Keratinocyte (primary cell): ENCODE measurements at regions not wholly inside any gene's neighbourhood (a gene's known extent, or its start where the extent isn't known, plus 50 kb on each side); places are given as distances from the start of the nearest gene placed in this dataset.

ENCODE experiments used
- DNase-seq: peaks from one replicate; pipeline ENCODE4 v3.0.0-alpha.2; 2011; ENCODE audit warnings: low read depth, missing footprints, low spot score
- FAIRE-seq: peaks from 2 replicates; lab custom pipeline; 2011; peaks lifted over from hg19 to GRCh38; lab: Jason Lieb, UNC
- H2AFZ ChIP-seq: 2 replicates; pipeline ENCODE4 v1.6.0; 2012; ENCODE audit warnings: low read length, control low read depth, inconsistent platforms; ENCODE audit not compliant: control insufficient read depth
- H3K27ac ChIP-seq: 2 replicates; pipeline ENCODE4 v1.5.1; 2011; ENCODE audit warnings: low read length; ENCODE audit not compliant: control insufficient read depth, insufficient read depth
- H3K27me3 ChIP-seq: 3 replicates; pipeline ENCODE4 v1.6.0; 2011; ENCODE audit warnings: low read length; ENCODE audit not compliant: control insufficient read depth, insufficient read depth; ENCODE audit errors: extremely low read depth
- H3K36me3 ChIP-seq, 2 experiments: 2 replicates in 1 of 2; 3 replicates in 1 of 2; pipeline ENCODE4 v1.5.1; 2011; ENCODE audit warnings: low read length in 2 of 2, mild to moderate bottlenecking in 1 of 2; ENCODE audit not compliant: control insufficient read depth in 2 of 2, insufficient read depth in 2 of 2; ENCODE audit errors: extremely low read depth in 1 of 2
- H3K4me1 ChIP-seq: 3 replicates; pipeline ENCODE4 v1.5.1; 2011; ENCODE audit warnings: low read length; ENCODE audit not compliant: control insufficient read depth, insufficient read depth; ENCODE audit errors: extremely low read depth
- H3K4me2 ChIP-seq: 3 replicates; pipeline ENCODE4 v1.6.0; 2011; ENCODE audit warnings: low read depth, low read length; ENCODE audit not compliant: control insufficient read depth, insufficient read depth; ENCODE audit errors: extremely low read depth
- H3K4me3 ChIP-seq, 3 experiments: fragments of 200-600 bp in 1 of 3; sonication (generic) in 1 of 3; 2 replicates in 2 of 3; 3 replicates in 1 of 3; pipeline ENCODE4 v1.5.1; 2011 to 2016; ENCODE audit warnings: low read length in 3 of 3, mild to moderate bottlenecking in 3 of 3, control low read depth in 2 of 3, inconsistent platforms in 1 of 3, low read depth in 1 of 3, mixed read lengths in 1 of 3, mixed run types in 1 of 3, moderate library complexity in 1 of 3; ENCODE audit not compliant: control insufficient read depth in 2 of 3, insufficient read depth in 2 of 3; ENCODE audit errors: extremely low read depth in 1 of 3
- H3K79me2 ChIP-seq: 2 replicates; pipeline ENCODE4 v1.6.0; 2012; ENCODE audit warnings: low read length; ENCODE audit not compliant: control insufficient read depth, insufficient read depth
- H3K9ac ChIP-seq: 3 replicates; pipeline ENCODE4 v1.6.0; 2011; ENCODE audit warnings: low read length; ENCODE audit not compliant: control insufficient read depth, insufficient read depth; ENCODE audit errors: extremely low read depth
- H3K9me1 ChIP-seq: 3 replicates; pipeline ENCODE4 v1.6.0; 2011; ENCODE audit warnings: low read length; ENCODE audit not compliant: control insufficient read depth, insufficient read depth; ENCODE audit errors: extremely low read depth
- H3K9me3 ChIP-seq: 2 replicates; pipeline ENCODE4 v1.5.1; 2012; ENCODE audit warnings: low read depth, low read length; ENCODE audit not compliant: control insufficient read depth
- H4K20me1 ChIP-seq: 3 replicates; pipeline ENCODE4 v1.6.0; 2011; ENCODE audit warnings: low read length; ENCODE audit not compliant: control insufficient read depth, insufficient read depth; ENCODE audit errors: extremely low read depth
- CTCF ChIP-seq, 3 experiments: IDR thresholded peaks in 1 of 3; conservative IDR thresholded peaks in 1 of 3; optimal IDR thresholded peaks in 1 of 3; 2 replicates in 2 of 3; 3 replicates in 1 of 3; pipeline versions ENCODE3 to v1.5.1; 2011; ENCODE audit warnings: low read length in 3 of 3, mild to moderate bottlenecking in 3 of 3, moderate library complexity in 2 of 3, control low read depth in 1 of 3, inconsistent platforms in 1 of 3; ENCODE audit not compliant: insufficient read depth in 2 of 3; ENCODE audit errors: extremely low read depth in 1 of 3
- EZH2 ChIP-seq: IDR thresholded peaks from one replicate; pipeline ENCODE4 v1.6.1; 2012; ENCODE audit warnings: inconsistent platforms, mild to moderate bottlenecking, low read length, moderate library complexity
- dilution Hi-C: fragments of 300-500 bp; cut with MboI; formaldehyde crosslinking; loops from one replicate; pipeline ENCODE4 v1.7.0; 2020; ENCODE audit warnings: low sequenced_read_pairs; ENCODE audit not compliant: extremely low pct_ligation_motif_present

GRCh38 chr7:25333296-25333928 is 105.1 kb upstream of the NPVF start:
- no peak overlapping the region for H3K9ac ChIP-seq
- H3K4me3 ChIP-seq, result no peak overlapping the region
- H3K4me2 ChIP-seq, result no peak overlapping the region
- no peak overlapping the region for H2AFZ ChIP-seq
- no peak overlapping the region for H3K27ac ChIP-seq
- TF ChIP-seq CTCF (optimal IDR thresholded peaks at IDR 0.05 in 1 of 3, IDR thresholded peaks at IDR 0.05 in 1 of 3, conservative IDR thresholded peaks at IDR 0.05 in 1 of 3; ENCODE audit: extremely low read depth in 1 of 3, insufficient read depth in 2 of 3, low read length in 3 of 3) (no peak), EZH2 (no peak)
- no peak for FAIRE-seq
- no peaks in the 10 kb centered on the region for H3K9me3 ChIP-seq
- H4K20me1 ChIP-seq, result no peaks in the 10 kb centered on the region
- H3K36me3 ChIP-seq, result no peaks in the 10 kb centered on the region
- no peaks in the 10 kb centered on the region for H3K9me1 ChIP-seq
- no peaks in the 10 kb centered on the region for H3K79me2 ChIP-seq
- DNase-seq, result no peak
- H3K4me1 ChIP-seq, result no peaks in the 10 kb centered on the region
- dilution Hi-C loops, result no loop called here
- H3K27me3 ChIP-seq, result no peaks in the 10 kb centered on the region

GRCh38 chr7:25347360-25348066 is 119.2 kb upstream of the NPVF start:
- Histone ChIP-seq H3K9me3 (no peaks in the 10 kb centered on the region), H3K79me2 (no peaks in the 10 kb centered on the region), H3K27me3 (no peaks in the 10 kb centered on the region), H3K9me1 (no peaks in the 10 kb centered on the region), H2AFZ (no peak overlapping the region), H3K9ac (no peak overlapping the region), H3K27ac (no peak overlapping the region), H4K20me1 (no peaks in the 10 kb centered on the region), H3K4me2 (no peak overlapping the region), H3K4me1 (no peaks in the 10 kb centered on the region), H3K36me3 (no peaks in the 10 kb centered on the region), H3K4me3 (no peak overlapping the region)
- FAIRE-seq (no peak), DNase-seq (no peak)
- TF ChIP-seq EZH2 (no peak), CTCF (optimal IDR thresholded peaks at IDR 0.05 in 1 of 3, IDR thresholded peaks at IDR 0.05 in 1 of 3, conservative IDR thresholded peaks at IDR 0.05 in 1 of 3; ENCODE audit: extremely low read depth in 1 of 3, insufficient read depth in 2 of 3, low read length in 3 of 3) (no peak)
- dilution Hi-C loops, result no loop called here
